GM23338 (cell line): ENCODE measurements at regions not wholly inside any gene's neighbourhood (a gene's known extent, or its start where the extent isn't known, plus 50 kb on each side); places are given as distances from the start of the nearest gene placed in this dataset.

Experiments
- ATAC-seq: fragments of 200-7000 bp; cut with Tn5 transposase; 3 replicates; pipeline ENCODE4 v1.9.1; 2020
- DNase-seq: peaks from one replicate; pipeline ENCODE4 v3.0.0-alpha.2; 2015; ENCODE audit warnings: low spot score
- H2AFZ ChIP-seq: fragments of 200-600 bp; sonication (generic); 2 replicates; pipeline ENCODE4 v1.8.0; 2016; ENCODE audit warnings: antibody characterized with exemption, mild to moderate bottlenecking, moderate library complexity
- H3F3A ChIP-seq: fragments of 200-600 bp; sonication (generic); replicated peaks from 2 replicates; pipeline ENCODE4 v1.8.0; 2017; ENCODE audit warnings: antibody characterized with exemption, mixed run types, low read depth
- H3K27ac ChIP-seq: fragments of 200-600 bp; sonication (generic); 2 replicates; pipeline ENCODE4 v1.6.1; 2016; ENCODE audit warnings: low read depth
- H3K27me3 ChIP-seq: fragments of 200-600 bp; sonication (generic); 2 replicates; pipeline ENCODE4 v1.8.0; 2016; ENCODE audit warnings: mild to moderate bottlenecking, mixed run types, moderate library complexity; ENCODE audit not compliant: insufficient read depth
- H3K36me3 ChIP-seq: fragments of 200-600 bp; sonication (generic); 2 replicates; pipeline ENCODE4 v1.8.0; 2016; ENCODE audit warnings: mild to moderate bottlenecking; ENCODE audit not compliant: insufficient read depth
- H3K4me1 ChIP-seq: fragments of 200-600 bp; sonication (generic); 2 replicates; pipeline ENCODE4 v1.8.0; 2016; ENCODE audit warnings: mild to moderate bottlenecking, moderate library complexity; ENCODE audit not compliant: insufficient read depth
- H3K4me2 ChIP-seq: fragments of 200-600 bp; sonication (generic); 2 replicates; pipeline ENCODE4 v1.7.1; 2017; ENCODE audit warnings: mixed run types
- H3K4me3 ChIP-seq: fragments of 200-600 bp; sonication (generic); 2 replicates; pipeline ENCODE4 v1.6.1; 2016; ENCODE audit warnings: mixed run types
- H3K79me2 ChIP-seq: fragments of 200-600 bp; sonication (generic); replicated peaks from 2 replicates; pipeline ENCODE4 v1.8.0; 2017; ENCODE audit warnings: mild to moderate bottlenecking; ENCODE audit not compliant: insufficient read depth
- H3K9me2 ChIP-seq: fragments of 200-600 bp; sonication (generic); 2 replicates; pipeline ENCODE4 v1.8.0; 2017; ENCODE audit not compliant: insufficient read depth
- H4K20me1 ChIP-seq: fragments of 200-600 bp; sonication (generic); replicated peaks from 2 replicates; pipeline ENCODE4 v1.8.0; 2017; ENCODE audit warnings: mild to moderate bottlenecking; ENCODE audit not compliant: insufficient read depth
- H3K27ac Mint-ChIP-seq: 2 replicates; pipeline ENCODE4 v1.8.0; 2020; ENCODE audit warnings: inconsistent platforms, mild to moderate bottlenecking, moderate library complexity, mixed read lengths
- H3K27me3 Mint-ChIP-seq: 3 replicates; pipeline ENCODE4 v1.8.0; 2022; ENCODE audit warnings: low read depth, mild to moderate bottlenecking, moderate library complexity, mixed read lengths, inconsistent platforms; ENCODE audit not compliant: insufficient read depth, poor library complexity
- H3K36me3 Mint-ChIP-seq: 3 replicates; pipeline ENCODE4 v1.8.0; 2021; ENCODE audit warnings: low read depth, mild to moderate bottlenecking, inconsistent platforms, moderate library complexity, mixed read lengths
- H3K4me1 Mint-ChIP-seq: 3 replicates; pipeline ENCODE4 v1.8.0; 2020; ENCODE audit warnings: mild to moderate bottlenecking, inconsistent platforms, mixed read lengths
- H3K4me3 Mint-ChIP-seq: 3 replicates; pipeline ENCODE4 v1.8.0; 2021; ENCODE audit warnings: moderate library complexity, mild to moderate bottlenecking, inconsistent platforms, mixed read lengths
- H3K9me3 Mint-ChIP-seq: 3 replicates; pipeline ENCODE4 v1.8.0; 2020; ENCODE audit warnings: moderate library complexity, mild to moderate bottlenecking, inconsistent platforms, mixed read lengths
- CTCF ChIP-seq, 2 experiments: fragments of 200-600 bp in 1 of 2; sonication (generic) in 1 of 2; conservative IDR thresholded peaks; 2 replicates each; pipeline versions ENCODE4 v1.5.1 to v1.6.1; 2016 to 2017; ENCODE audit warnings: antibody characterized with exemption in 2 of 2, low read depth in 2 of 2, mild to moderate bottlenecking in 2 of 2, moderate library complexity in 1 of 2
- ETS1 ChIP-seq: IDR thresholded peaks from 2 replicates; pipeline ENCODE4 v1.6.1; 2016; ENCODE audit warnings: antibody characterized with exemption
- POLR2AphosphoS5 ChIP-seq: IDR thresholded peaks from 2 replicates; pipeline ENCODE4 v1.6.1; 2016; ENCODE audit warnings: antibody characterized with exemption, low read depth
- ZNF331 ChIP-seq: fragments of 250-450 bp; sonication (Bioruptor Pico); IDR thresholded peaks from 2 replicates; pipeline ENCODE4 v1.5.0; 2020; ENCODE audit warnings: low read depth, mild to moderate bottlenecking, moderate library complexity
- ZNF462 ChIP-seq: fragments of 250-450 bp; sonication (Bioruptor Pico); IDR thresholded peaks from 2 replicates; pipeline ENCODE4 v1.5.0; 2020; ENCODE audit warnings: mild to moderate bottlenecking, moderate library complexity

GRCh38 chr9:99466781-99467180, 244.7 kb downstream of the SEC61B start:
- Mint-ChIP-seq H3K4me3 (no peak overlapping the region), H3K4me1 (peaks cover 6% of the 10 kb centered on the region; the same call in 2 of the 3 replicates), H3K27me3 (no peaks in the 10 kb centered on the region), H3K36me3 (no peaks in the 10 kb centered on the region), H3K9me3 (no peaks in the 10 kb centered on the region), H3K27ac (no peak overlapping the region)
- Histone ChIP-seq H3K4me3 (no peak overlapping the region), H4K20me1 (no peaks in the 10 kb centered on the region), H3K36me3 (no peaks in the 10 kb centered on the region), H2AFZ (no peak overlapping the region), H3K27me3 (no peaks in the 10 kb centered on the region), H3K4me1 (no peaks in the 10 kb centered on the region), H3F3A (no peaks in the 10 kb centered on the region), H3K4me2 (no peak overlapping the region), H3K27ac (no peak overlapping the region), H3K9me2 (no peaks in the 10 kb centered on the region), H3K79me2 (no peaks in the 10 kb centered on the region)
- DNase-seq (no peak), ATAC-seq (no peak)
- TF ChIP-seq CTCF (conservative IDR thresholded peaks at IDR 0.05; ENCODE audit: low read depth in 2 of 2) (no peak), ZNF462 (CRISPR knock-in tag) (no peak), ETS1 (no peak), ZNF331 (no peak), POLR2AphosphoS5 (no peak)
